ENCODE measurements at regions not wholly inside any gene's neighbourhood (a gene's known extent, or its start where the extent isn't known, plus 50 kb on each side); places are given as distances from the start of the nearest gene placed in this dataset.
"Not testable (repeated sequence)": the region's sequence is repeated elsewhere in the genome, so short reads cannot be mapped to it uniquely, and the experiment has no call there.

- DNase-seq (ENCODE audit: extremely low spot score) = no peak
These were observed 659.1 kb downstream of the EFNA5 start for GRCh38 chr5:107011605-107012004.

GRCh38 chr5:107010060-107010459 is 660.7 kb downstream of the EFNA5 start:
- DNase-seq (ENCODE audit: extremely low spot score) = no peak
- no peak for TF ChIP-seq FOXK2 (IDR thresholded peaks at IDR 0.05)
- no peak for TF ChIP-seq ARNT (IDR thresholded peaks at IDR 0.05)
- TF ChIP-seq L3MBTL2 (conservative IDR thresholded peaks at IDR 0.05) = no peak
- no peak for TF ChIP-seq NFRKB (IDR thresholded peaks at IDR 0.05)
- TF ChIP-seq CTBP1 (IDR thresholded peaks at IDR 0.05; ENCODE audit: borderline replicate concordance) = no peak
- no peak for TF ChIP-seq FOXM1 (IDR thresholded peaks at IDR 0.05; ENCODE audit: borderline replicate concordance)
- TF ChIP-seq BHLHE40 (IDR thresholded peaks at IDR 0.05; ENCODE audit: borderline replicate concordance) = no peak
- no peak for TF ChIP-seq LEF1 (IDR thresholded peaks at IDR 0.05; ENCODE audit: borderline replicate concordance)
- TF ChIP-seq PKNOX1 (IDR thresholded peaks at IDR 0.05) = no peak
- no peak for TF ChIP-seq SP1 (IDR thresholded peaks at IDR 0.05)
- TF ChIP-seq ZNF384 (IDR thresholded peaks at IDR 0.05) = no peak
- no peak for TF ChIP-seq TARDBP (IDR thresholded peaks at IDR 0.05)
- no peak for TF ChIP-seq HDGF (IDR thresholded peaks at IDR 0.05; ENCODE audit: borderline replicate concordance)
- no peak for TF ChIP-seq ELF4 (IDR thresholded peaks at IDR 0.05)
- CTCF ChIA-PET = no interaction called here
- POLR2A ChIA-PET = no interaction called here

More at GRCh38 chr5:107011605-107012004, 659.1 kb downstream of the EFNA5 start:
- CTCF ChIA-PET = no interaction called here
- POLR2A ChIA-PET = no interaction called here
- TF ChIP-seq SUZ12 (IDR thresholded peaks at IDR 0.05) (no peak), CTBP1 (IDR thresholded peaks at IDR 0.05; ENCODE audit: borderline replicate concordance) (no peak), ARNT (IDR thresholded peaks at IDR 0.05) (no peak), L3MBTL2 (conservative IDR thresholded peaks at IDR 0.05) (no peak), BHLHE40 (IDR thresholded peaks at IDR 0.05; ENCODE audit: borderline replicate concordance) (no peak), FOXA1 (IDR thresholded peaks at IDR 0.05) (no peak), PKNOX1 (IDR thresholded peaks at IDR 0.05) (no peak), NFRKB (IDR thresholded peaks at IDR 0.05) (no peak), LEF1 (IDR thresholded peaks at IDR 0.05; ENCODE audit: borderline replicate concordance) (no peak)

- POLR2A ChIA-PET = no interaction called here
- TF ChIP-seq ELF4 (IDR thresholded peaks at IDR 0.05) = no peak
- TF ChIP-seq FOXK2 (IDR thresholded peaks at IDR 0.05) = no peak
- no peak for TF ChIP-seq SP1 (IDR thresholded peaks at IDR 0.05)
- TF ChIP-seq LEF1 (IDR thresholded peaks at IDR 0.05; ENCODE audit: borderline replicate concordance) = no peak
- no peak for TF ChIP-seq CTBP1 (IDR thresholded peaks at IDR 0.05; ENCODE audit: borderline replicate concordance)
- no peak for TF ChIP-seq L3MBTL2 (conservative IDR thresholded peaks at IDR 0.05)
- TF ChIP-seq HDGF (IDR thresholded peaks at IDR 0.05; ENCODE audit: borderline replicate concordance) = no peak
- no peak for TF ChIP-seq ARNT (IDR thresholded peaks at IDR 0.05)
- TF ChIP-seq FOXA1 (IDR thresholded peaks at IDR 0.05) = no peak
- TF ChIP-seq FOXM1 (IDR thresholded peaks at IDR 0.05; ENCODE audit: borderline replicate concordance) = no peak
- TF ChIP-seq BHLHE40 (IDR thresholded peaks at IDR 0.05; ENCODE audit: borderline replicate concordance) = no peak
- CTCF ChIA-PET = no interaction called here
- DNase-seq (ENCODE audit: extremely low spot score) = no peak
These were observed 665.1 kb downstream of the EFNA5 start for GRCh38 chr5:107005653-107006052.

GRCh38 chr5:107005161-107005560 is 665.6 kb downstream of the EFNA5 start:
- no peak for DNase-seq (ENCODE audit: extremely low spot score)
- CTCF ChIA-PET = no interaction called here
- no peak for TF ChIP-seq L3MBTL2 (conservative IDR thresholded peaks at IDR 0.05)
- TF ChIP-seq PKNOX1 (IDR thresholded peaks at IDR 0.05) = no peak
- TF ChIP-seq NFRKB (IDR thresholded peaks at IDR 0.05) = no peak
- POLR2A ChIA-PET = no interaction called here

GRCh38 chr5:107002115-107002514 is 668.6 kb downstream of the EFNA5 start:
- POLR2A ChIA-PET = no interaction called here
- no peak for TF ChIP-seq FOXA1 (IDR thresholded peaks at IDR 0.05)
- no peak for TF ChIP-seq CTBP1 (IDR thresholded peaks at IDR 0.05; ENCODE audit: borderline replicate concordance)
- no peak for TF ChIP-seq BHLHE40 (IDR thresholded peaks at IDR 0.05; ENCODE audit: borderline replicate concordance)
- no peak for TF ChIP-seq FOXM1 (IDR thresholded peaks at IDR 0.05; ENCODE audit: borderline replicate concordance)
- TF ChIP-seq L3MBTL2 (conservative IDR thresholded peaks at IDR 0.05) = no peak
- no peak for TF ChIP-seq ZNF384 (IDR thresholded peaks at IDR 0.05)
- TF ChIP-seq SUZ12 (IDR thresholded peaks at IDR 0.05) = no peak
- TF ChIP-seq LEF1 (IDR thresholded peaks at IDR 0.05; ENCODE audit: borderline replicate concordance) = no peak
- no peak for TF ChIP-seq ELF4 (IDR thresholded peaks at IDR 0.05)
- TF ChIP-seq FOXK2 (IDR thresholded peaks at IDR 0.05) = no peak
- TF ChIP-seq TARDBP (IDR thresholded peaks at IDR 0.05) = no peak
- CTCF ChIA-PET = no interaction called here
- DNase-seq (ENCODE audit: extremely low spot score) = no peak

- CTCF ChIA-PET; DNase-seq (ENCODE audit: extremely low spot score); POLR2A ChIA-PET: not testable (repeated sequence)
These were observed 671.2 kb downstream of the EFNA5 start for GRCh38 chr5:106999506-106999905.

GRCh38 chr5:106986006-106986405 is 684.7 kb downstream of the EFNA5 start:
- ChIA-PET CTCF (no interaction called here), POLR2A (no interaction called here)
- DNase-seq (ENCODE audit: extremely low spot score) = no peak
- TF ChIP-seq CTBP1 (IDR thresholded peaks at IDR 0.05; ENCODE audit: borderline replicate concordance) = no peak
- no peak for TF ChIP-seq ELF4 (IDR thresholded peaks at IDR 0.05)
- no peak for TF ChIP-seq ARNT (IDR thresholded peaks at IDR 0.05)
- TF ChIP-seq PKNOX1 (IDR thresholded peaks at IDR 0.05) = no peak
- no peak for TF ChIP-seq L3MBTL2 (conservative IDR thresholded peaks at IDR 0.05)
- no peak for TF ChIP-seq LEF1 (IDR thresholded peaks at IDR 0.05; ENCODE audit: borderline replicate concordance)
- no peak for TF ChIP-seq FOXM1 (IDR thresholded peaks at IDR 0.05; ENCODE audit: borderline replicate concordance)
- TF ChIP-seq TARDBP (IDR thresholded peaks at IDR 0.05) = no peak
- TF ChIP-seq ZNF384 (IDR thresholded peaks at IDR 0.05) = no peak
- no peak for TF ChIP-seq SUZ12 (IDR thresholded peaks at IDR 0.05)
- no peak for TF ChIP-seq NFRKB (IDR thresholded peaks at IDR 0.05)
- TF ChIP-seq SP1 (IDR thresholded peaks at IDR 0.05) = no peak
- TF ChIP-seq FOXK2 (IDR thresholded peaks at IDR 0.05) = no peak
- TF ChIP-seq FOXA1 (IDR thresholded peaks at IDR 0.05) = no peak
- TF ChIP-seq BHLHE40 (IDR thresholded peaks at IDR 0.05; ENCODE audit: borderline replicate concordance) = no peak
- TF ChIP-seq HDGF (IDR thresholded peaks at IDR 0.05; ENCODE audit: borderline replicate concordance) = no peak

All from HEK293T (cell line).